ENCODE measurements at regions not wholly inside any gene's neighbourhood (a gene's known extent, or its start where the extent isn't known, plus 50 kb on each side); places are given as distances from the start of the nearest gene placed in this dataset.

GRCh38 chr11:71183878-71184277 lies 68.5 kb downstream of the SHANK2 start:
- Histone ChIP-seq H3K36me3 (no peaks in the 10 kb centered on the region), H3K27me3 (no peaks in the 10 kb centered on the region), H3K4me1 (no peaks in the 10 kb centered on the region), H3K27ac (no peak overlapping the region), H3K9me3 (no peaks in the 10 kb centered on the region), H3K4me3 (no peak overlapping the region)
- intact Hi-C loops (cut with DNase I): no loop called here
- no peak for DNase-seq (ENCODE audit: extremely low spot score in 2 of 2)
- TF ChIP-seq POLR2AphosphoS5 (IDR thresholded peaks at IDR 0.05; ENCODE audit: insufficient read depth in 1 of 2, low read depth in 1 of 2) (no peak), POLR2A (IDR thresholded peaks at IDR 0.05) (no peak)
- TF ChIP-seq, protein P1, sequence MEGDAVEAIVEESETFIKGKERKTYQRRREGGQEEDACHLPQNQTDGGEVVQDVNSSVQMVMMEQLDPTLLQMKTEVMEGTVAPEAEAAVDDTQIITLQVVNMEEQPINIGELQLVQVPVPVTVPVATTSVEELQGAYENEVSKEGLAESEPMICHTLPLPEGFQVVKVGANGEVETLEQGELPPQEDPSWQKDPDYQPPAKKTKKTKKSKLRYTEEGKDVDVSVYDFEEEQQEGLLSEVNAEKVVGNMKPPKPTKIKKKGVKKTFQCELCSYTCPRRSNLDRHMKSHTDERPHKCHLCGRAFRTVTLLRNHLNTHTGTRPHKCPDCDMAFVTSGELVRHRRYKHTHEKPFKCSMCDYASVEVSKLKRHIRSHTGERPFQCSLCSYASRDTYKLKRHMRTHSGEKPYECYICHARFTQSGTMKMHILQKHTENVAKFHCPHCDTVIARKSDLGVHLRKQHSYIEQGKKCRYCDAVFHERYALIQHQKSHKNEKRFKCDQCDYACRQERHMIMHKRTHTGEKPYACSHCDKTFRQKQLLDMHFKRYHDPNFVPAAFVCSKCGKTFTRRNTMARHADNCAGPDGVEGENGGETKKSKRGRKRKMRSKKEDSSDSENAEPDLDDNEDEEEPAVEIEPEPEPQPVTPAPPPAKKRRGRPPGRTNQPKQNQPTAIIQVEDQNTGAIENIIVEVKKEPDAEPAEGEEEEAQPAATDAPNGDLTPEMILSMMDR (IDR thresholded peaks at IDR 0.05): no peak

DNA sequence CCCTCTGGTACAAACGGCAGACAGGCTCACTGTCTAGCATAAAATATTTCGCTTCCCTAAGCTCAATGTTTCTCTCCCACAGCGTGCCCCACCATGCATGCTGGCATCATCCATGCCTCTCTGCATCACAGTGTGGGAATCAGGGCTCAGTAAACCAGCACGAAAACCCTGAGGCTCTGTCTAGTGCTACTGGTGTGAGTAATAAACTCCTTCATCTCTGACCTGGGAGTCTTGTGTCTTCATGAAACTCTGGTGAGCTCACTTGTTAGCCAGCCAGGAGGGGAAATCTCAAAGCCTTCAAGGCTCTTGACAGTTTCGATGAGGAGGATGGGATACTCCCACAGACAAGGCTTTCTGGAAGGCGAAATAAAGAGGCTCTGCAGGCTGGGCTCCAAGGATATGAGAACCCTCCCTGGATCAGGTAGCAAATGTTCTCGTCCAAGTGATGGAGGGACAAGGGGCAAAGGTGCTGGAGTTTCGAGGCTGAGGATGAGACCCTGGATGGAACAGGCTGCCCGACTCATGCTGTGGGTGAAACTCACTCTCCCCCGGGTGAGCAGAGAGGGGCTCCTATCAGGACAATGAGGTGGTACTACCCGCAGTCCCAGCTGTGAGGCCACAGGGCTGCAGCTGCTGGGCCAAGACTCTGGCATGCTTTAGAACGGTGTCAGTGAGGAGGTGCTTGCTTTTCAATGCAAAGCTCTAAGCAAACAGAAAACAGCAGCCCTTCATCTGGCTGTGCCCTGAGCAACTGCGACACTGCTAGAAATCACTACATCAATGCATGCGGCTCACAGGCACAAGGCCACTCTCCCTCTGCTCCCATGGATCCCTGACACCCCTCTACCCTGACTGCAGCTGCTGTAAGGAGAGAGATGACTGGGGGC lies 69.3 kb downstream of the SHANK2 start:
- Histone ChIP-seq H3K4me1 (no peaks in the 10 kb centered on the region), H3K27ac (no peak overlapping the region), H3K9me3 (no peaks in the 10 kb centered on the region), H3K27me3 (no peaks in the 10 kb centered on the region), H3K4me3 (no peak overlapping the region), H3K36me3 (no peaks in the 10 kb centered on the region)
- no peak for DNase-seq (ENCODE audit: extremely low spot score in 2 of 2)
- TF ChIP-seq, protein P1 (IDR thresholded peaks at IDR 0.05): no peak
- TF ChIP-seq POLR2A (IDR thresholded peaks at IDR 0.05) (no peak), POLR2AphosphoS5 (IDR thresholded peaks at IDR 0.05; ENCODE audit: insufficient read depth in 1 of 2, low read depth in 1 of 2) (no peak)
- intact Hi-C loops (cut with DNase I): no loop called here

- H3K36me3 ChIP-seq: no peaks in the 10 kb centered on the region
- H3K4me1 ChIP-seq: no peaks in the 10 kb centered on the region
- TF ChIP-seq, protein P1 (IDR thresholded peaks at IDR 0.05): no peak
- TF ChIP-seq POLR2AphosphoS5 (IDR thresholded peaks at IDR 0.05; ENCODE audit: insufficient read depth in 1 of 2, low read depth in 1 of 2): no peak
- TF ChIP-seq POLR2A (IDR thresholded peaks at IDR 0.05): no peak
- DNase-seq (ENCODE audit: extremely low spot score in 2 of 2): no peak
- intact Hi-C loops (cut with DNase I): no loop called here
- no peaks in the 10 kb centered on the region for H3K27me3 ChIP-seq
- no peak overlapping the region for H3K4me3 ChIP-seq
- no peaks in the 10 kb centered on the region for H3K9me3 ChIP-seq
- no peak overlapping the region for H3K27ac ChIP-seq
These were observed 70.8 kb downstream of the SHANK2 start for GRCh38 chr11:71181566-71181965.

GRCh38 chr11:71180694-71181470 lies 71.5 kb downstream of the SHANK2 start:
- H3K27ac ChIP-seq: no peak overlapping the region
- H3K27me3 ChIP-seq: no peaks in the 10 kb centered on the region
- no peak overlapping the region for H3K4me3 ChIP-seq
- no peaks in the 10 kb centered on the region for H3K36me3 ChIP-seq
- intact Hi-C loops (cut with DNase I): no loop called here
- no peak for TF ChIP-seq POLR2A (IDR thresholded peaks at IDR 0.05)
- TF ChIP-seq POLR2AphosphoS5 (IDR thresholded peaks at IDR 0.05; ENCODE audit: insufficient read depth in 1 of 2, low read depth in 1 of 2): no peak
- TF ChIP-seq, protein P1 (IDR thresholded peaks at IDR 0.05): no peak
- no peaks in the 10 kb centered on the region for H3K4me1 ChIP-seq
- DNase-seq (ENCODE audit: extremely low spot score in 2 of 2): no peak
- H3K9me3 ChIP-seq: no peaks in the 10 kb centered on the region
